ENCODE measurements at regions not wholly inside any gene's neighbourhood (a gene's known extent, or its start where the extent isn't known, plus 50 kb on each side); places are given as distances from the start of the nearest gene placed in this dataset.

DNA sequence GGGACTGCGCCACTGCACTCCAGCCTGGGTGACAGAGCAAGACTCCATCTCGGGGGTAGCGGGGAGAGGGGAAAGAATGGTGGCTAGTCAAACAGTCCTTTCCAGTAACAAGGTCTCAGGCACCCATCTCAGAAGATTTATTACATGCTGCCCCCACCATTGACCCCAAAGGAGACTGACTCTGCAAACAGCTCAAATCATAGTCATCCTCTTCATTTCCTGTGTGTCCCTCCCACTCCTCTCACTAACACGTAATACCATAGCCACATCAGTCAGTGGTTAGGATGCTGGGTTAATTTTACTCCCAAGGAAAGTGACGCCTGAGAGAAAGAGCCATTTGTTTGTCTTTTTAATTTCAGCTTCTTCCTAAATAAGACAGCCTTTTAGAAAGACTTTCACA is 56.6 kb upstream of the BET1 start:
- H3K36me3 ChIP-seq = no peaks in the 10 kb centered on the region
- H3K9me3 ChIP-seq = no peaks in the 10 kb centered on the region
- intact Hi-C loops (cut with DNase I) = no loop called here
- no peak overlapping the region for H3K27ac ChIP-seq (replicated peaks in 1 of 4)
- H3K4me3 ChIP-seq = no peak overlapping the region
- TF ChIP-seq, protein P1, sequence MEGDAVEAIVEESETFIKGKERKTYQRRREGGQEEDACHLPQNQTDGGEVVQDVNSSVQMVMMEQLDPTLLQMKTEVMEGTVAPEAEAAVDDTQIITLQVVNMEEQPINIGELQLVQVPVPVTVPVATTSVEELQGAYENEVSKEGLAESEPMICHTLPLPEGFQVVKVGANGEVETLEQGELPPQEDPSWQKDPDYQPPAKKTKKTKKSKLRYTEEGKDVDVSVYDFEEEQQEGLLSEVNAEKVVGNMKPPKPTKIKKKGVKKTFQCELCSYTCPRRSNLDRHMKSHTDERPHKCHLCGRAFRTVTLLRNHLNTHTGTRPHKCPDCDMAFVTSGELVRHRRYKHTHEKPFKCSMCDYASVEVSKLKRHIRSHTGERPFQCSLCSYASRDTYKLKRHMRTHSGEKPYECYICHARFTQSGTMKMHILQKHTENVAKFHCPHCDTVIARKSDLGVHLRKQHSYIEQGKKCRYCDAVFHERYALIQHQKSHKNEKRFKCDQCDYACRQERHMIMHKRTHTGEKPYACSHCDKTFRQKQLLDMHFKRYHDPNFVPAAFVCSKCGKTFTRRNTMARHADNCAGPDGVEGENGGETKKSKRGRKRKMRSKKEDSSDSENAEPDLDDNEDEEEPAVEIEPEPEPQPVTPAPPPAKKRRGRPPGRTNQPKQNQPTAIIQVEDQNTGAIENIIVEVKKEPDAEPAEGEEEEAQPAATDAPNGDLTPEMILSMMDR (IDR thresholded peaks at IDR 0.05) = no peak
- TF ChIP-seq POLR2A (IDR thresholded peaks at IDR 0.05; ENCODE audit: low read depth) (no peak), POLR2AphosphoS5 (IDR thresholded peaks at IDR 0.05) (no peak), EP300 (IDR thresholded peaks at IDR 0.05) (no peak)
- no peaks in the 10 kb centered on the region for H3K4me1 ChIP-seq
- 44% methylated on average over 5 of the region's 5 CpGs for WGBS
- peaks cover 0 to 9% (median 0%) of the 10 kb centered on the region in 4 donors for H3K27me3 ChIP-seq
- no peak for DNase-seq (ENCODE audit: extremely low spot score)

DNA sequence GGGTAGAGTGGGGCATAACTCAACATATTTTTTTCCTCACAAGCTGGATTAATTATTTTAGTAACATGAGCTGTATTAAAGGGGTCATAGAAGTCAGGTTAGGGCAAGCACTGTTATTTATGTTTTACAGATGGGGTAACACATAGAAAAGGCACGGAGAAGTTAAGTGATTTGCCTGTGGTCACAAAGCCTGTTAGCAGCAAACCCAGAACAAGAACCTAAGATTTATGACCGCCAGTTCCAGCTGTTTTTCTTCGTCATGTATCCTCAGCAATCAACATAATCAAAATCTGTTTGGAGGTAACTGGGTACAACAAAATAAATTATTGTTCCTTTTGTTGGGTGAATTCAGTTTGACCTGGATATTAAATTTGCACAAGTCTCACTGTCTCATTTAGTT is 57.2 kb upstream of the BET1 start:
- no peaks in the 10 kb centered on the region for H3K36me3 ChIP-seq
- DNase-seq (ENCODE audit: extremely low spot score) = no peak
- no peaks in the 10 kb centered on the region for H3K4me1 ChIP-seq
- H3K27ac ChIP-seq (replicated peaks in 1 of 4) = no peak overlapping the region
- peaks cover 0 to 9% (median 0%) of the 10 kb centered on the region in 4 donors for H3K27me3 ChIP-seq
- TF ChIP-seq POLR2AphosphoS5 (IDR thresholded peaks at IDR 0.05) = no peak
- no peaks in the 10 kb centered on the region for H3K9me3 ChIP-seq
- 48% methylated on average over 3 of the region's 3 CpGs for WGBS
- intact Hi-C loops (cut with DNase I) = no loop called here
- no peak overlapping the region for H3K4me3 ChIP-seq

DNA sequence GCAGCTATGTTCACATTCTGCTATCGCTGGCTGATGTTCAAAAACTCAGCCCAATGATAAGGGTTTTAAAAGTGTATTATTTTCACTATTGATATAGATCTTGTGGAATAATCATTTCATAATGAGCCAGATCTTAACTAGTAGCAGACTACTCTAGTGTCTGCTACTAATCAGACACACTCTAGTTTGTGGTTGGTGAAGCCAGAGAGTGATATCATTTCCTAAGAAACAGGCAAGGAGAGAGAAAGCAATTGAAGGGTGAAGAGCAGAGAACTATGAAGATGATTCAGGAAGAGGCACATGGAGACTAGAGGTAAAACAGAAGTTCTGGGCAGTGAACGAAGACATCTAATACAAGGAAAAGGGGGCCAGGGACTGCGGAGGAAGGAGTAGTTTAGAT is 58.2 kb upstream of the BET1 start:
- WGBS = 50% methylated on average over 3 of the region's 3 CpGs
- TF ChIP-seq, protein P1 (IDR thresholded peaks at IDR 0.05) = no peak
- TF ChIP-seq POLR2A (IDR thresholded peaks at IDR 0.05; ENCODE audit: low read depth) = no peak
- TF ChIP-seq POLR2AphosphoS5 (IDR thresholded peaks at IDR 0.05) = no peak

DNA sequence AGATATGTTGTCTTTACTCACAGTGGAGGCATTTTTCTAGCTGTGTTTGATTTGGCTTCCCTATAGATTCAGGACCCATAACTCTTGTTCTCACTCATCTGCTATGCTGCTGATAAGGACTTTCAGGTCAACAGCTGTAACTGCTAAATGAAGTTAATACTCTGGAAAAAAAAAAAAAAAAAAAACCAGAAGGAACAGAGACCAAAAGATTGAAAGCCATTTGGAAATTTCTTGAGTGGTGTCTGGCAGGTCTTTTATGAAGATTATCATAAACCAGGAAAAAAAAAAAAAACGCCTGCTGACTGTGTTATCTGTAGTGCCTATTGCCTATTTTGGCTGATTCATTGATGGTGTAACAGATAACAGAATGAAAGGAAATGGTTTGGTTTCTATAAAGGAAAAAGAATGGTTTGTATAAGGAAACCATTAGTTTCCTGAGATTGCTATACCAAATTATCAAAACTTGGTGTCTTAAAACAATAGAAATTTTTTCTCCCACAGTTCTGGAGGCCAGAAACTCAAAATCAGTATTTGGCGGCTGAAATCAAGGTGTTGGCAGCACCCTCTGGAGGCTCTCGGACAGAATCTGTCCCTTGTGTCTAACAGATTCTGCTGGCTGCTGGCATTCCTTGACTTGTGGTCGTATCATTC is 60.5 kb upstream of the BET1 start:
- H3K27ac ChIP-seq (replicated peaks in 1 of 4) = no peak overlapping the region
- DNase-seq (ENCODE audit: extremely low spot score) = no peak
- no peaks in the 10 kb centered on the region for H3K9me3 ChIP-seq
- H3K36me3 ChIP-seq = no peaks in the 10 kb centered on the region
- intact Hi-C loops (cut with DNase I) = no loop called here
- H3K4me1 ChIP-seq = no peaks in the 10 kb centered on the region
- TF ChIP-seq EP300 (IDR thresholded peaks at IDR 0.05) = no peak
- WGBS = 50% methylated on average over 4 of the region's 4 CpGs
- H3K27me3 ChIP-seq = peaks cover 0 to 9% (median 0%) of the 10 kb centered on the region in 4 donors
- H3K4me3 ChIP-seq = no peak overlapping the region

More for the DNA sequence above, 58.2 kb upstream of the BET1 start:
- Histone ChIP-seq H3K4me3 (no peak overlapping the region), H3K36me3 (no peaks in the 10 kb centered on the region), H3K27me3 (peaks cover 0 to 9% (median 0%) of the 10 kb centered on the region in 4 donors), H3K27ac (replicated peaks in 1 of 4) (no peak overlapping the region), H3K9me3 (no peaks in the 10 kb centered on the region), H3K4me1 (no peaks in the 10 kb centered on the region)
- intact Hi-C loops (cut with DNase I) = no loop called here
- no peak for DNase-seq (ENCODE audit: extremely low spot score)

DNA sequence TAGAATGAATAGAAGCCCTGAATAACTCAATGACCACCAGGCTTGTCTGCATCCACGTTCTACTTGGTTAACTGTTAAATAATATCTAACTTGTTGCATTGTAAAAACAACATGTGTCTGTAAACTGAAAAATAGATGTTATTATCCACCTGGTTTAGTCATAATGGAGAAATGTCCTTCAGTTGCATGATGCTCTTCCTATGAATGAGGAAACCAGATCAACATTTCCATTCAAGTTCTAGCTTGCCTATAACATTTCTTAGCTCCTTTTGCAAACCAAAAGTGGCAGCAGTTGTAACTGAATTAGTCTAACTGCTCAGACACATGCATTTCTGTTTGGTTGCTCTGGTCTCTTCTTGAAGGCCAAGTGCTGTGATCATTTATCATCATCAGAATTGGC is 62.9 kb upstream of the BET1 start:
- Histone ChIP-seq H3K9me3 (no peaks in the 10 kb centered on the region), H3K27ac (replicated peaks in 1 of 4) (no peak overlapping the region), H3K4me3 (no peak overlapping the region), H3K4me1 (no peaks in the 10 kb centered on the region), H3K36me3 (no peaks in the 10 kb centered on the region), H3K27me3 (no peaks in the 10 kb centered on the region)
- TF ChIP-seq, protein P1 (IDR thresholded peaks at IDR 0.05) = no peak
- TF ChIP-seq EP300 (IDR thresholded peaks at IDR 0.05) (no peak), POLR2A (IDR thresholded peaks at IDR 0.05; ENCODE audit: low read depth) (no peak), POLR2AphosphoS5 (IDR thresholded peaks at IDR 0.05) (no peak)
- no peak for DNase-seq (ENCODE audit: extremely low spot score)
- intact Hi-C loops (cut with DNase I) = no loop called here
- WGBS = 75% methylated on average over 1 of the region's 1 CpG

GRCh38 chr7:94067506-94067905 is 63.4 kb upstream of the BET1 start:
- H3K36me3 ChIP-seq = no peaks in the 10 kb centered on the region
- no peak overlapping the region for H3K4me3 ChIP-seq
- H3K27ac ChIP-seq (replicated peaks in 1 of 4) = no peak overlapping the region
- H3K4me1 ChIP-seq = no peaks in the 10 kb centered on the region
- no peaks in the 10 kb centered on the region for H3K27me3 ChIP-seq
- DNase-seq (ENCODE audit: extremely low spot score) = no peak
- no peak for TF ChIP-seq POLR2AphosphoS5 (IDR thresholded peaks at IDR 0.05)
- TF ChIP-seq, protein P1 (IDR thresholded peaks at IDR 0.05) = no peak
- TF ChIP-seq POLR2A (IDR thresholded peaks at IDR 0.05; ENCODE audit: low read depth) = no peak
- TF ChIP-seq EP300 (IDR thresholded peaks at IDR 0.05) = no peak
- 78% methylated on average over 3 of the region's 3 CpGs for WGBS
- intact Hi-C loops (cut with DNase I) = no loop called here
- no peaks in the 10 kb centered on the region for H3K9me3 ChIP-seq
